A549 (cell line): ENCODE measurements at regions not wholly inside any gene's neighbourhood (a gene's known extent, or its start where the extent isn't known, plus 50 kb on each side); places are given as distances from the start of the nearest gene placed in this dataset.

ENCODE experiments used
- ATAC-seq, 2 experiments: fragments of 200-7000 bp in 1 of 2; fragments of >200 bp in 1 of 2; cut with Nextera tagmentation in 1 of 2; cut with Tn5 transposase in 1 of 2; 3 replicates each; pipeline versions ENCODE4 v1.8.0 to v1.9.1; 2018 to 2020; ENCODE audit warnings: mild to moderate bottlenecking in 1 of 2, moderate library complexity in 1 of 2
- CTCF ChIA-PET: fragments of 300-600 bp; sonication (Branson Sonifier 250); formaldehyde crosslinking; extraction: SDS; loops from one replicate; lab custom pipeline; 2021; ENCODE audit warnings: antibody characterized with exemption, inconsistent platforms; lab: Yijun Ruan, JAX
- POLR2A ChIA-PET: fragments of 350-600 bp; formaldehyde crosslinking; extraction: SDS; loops from one replicate; lab custom pipeline; 2021; ENCODE audit warnings: antibody characterized with exemption, inconsistent platforms; lab: Yijun Ruan, JAX
- DNase-seq, 2 experiments: peaks; one replicate each; pipeline versions ENCODE4 v3.0.0 to v3.0.0-alpha.2; 2011 to 2016; ENCODE audit warnings: low read depth in 1 of 2, low spot score in 1 of 2
- FAIRE-seq: peaks from 2 replicates; lab custom pipeline; 2011; peaks lifted over from hg19 to GRCh38; lab: Jason Lieb, UNC
- H3K27ac ChIP-seq, 2 experiments: fragments of >200 bp; sonication (Bioruptor Twin); formaldehyde crosslinking; 3 replicates each; pipeline ENCODE4 v1.5.1; 2016 to 2017
- H3K4me1 ChIP-seq: fragments of >200 bp; sonication (Bioruptor Twin); formaldehyde crosslinking; 3 replicates; pipeline ENCODE4 v1.6.1; 2016
- H3K4me2 ChIP-seq: fragments of >200 bp; sonication (Bioruptor Twin); formaldehyde crosslinking; 3 replicates; pipeline ENCODE4 v1.6.1; 2016
- H3K4me3 ChIP-seq: fragments of >200 bp; sonication (Bioruptor Twin); formaldehyde crosslinking; 3 replicates; pipeline ENCODE4 v1.5.1; 2016
- H3K9me3 ChIP-seq: fragments of >200 bp; sonication (Bioruptor Twin); formaldehyde crosslinking; 3 replicates; pipeline ENCODE4 v1.6.1; 2016
- BHLHE40 ChIP-seq: IDR thresholded peaks from 2 replicates; pipeline ENCODE4 v1.6.1; 2012; ENCODE audit warnings: low read depth, low read length, inconsistent platforms
- CHD2 ChIP-seq: fragments of 150-350 bp; IDR thresholded peaks from 2 replicates; pipeline ENCODE4 v1.6.1; 2014; ENCODE audit warnings: low read length; ENCODE audit not compliant: partially characterized antibody
- CTCF ChIP-seq: fragments of >200 bp; sonication (Bioruptor Twin); formaldehyde crosslinking; IDR thresholded peaks from 3 replicates; pipeline ENCODE4 v1.5.1; 2016
- ELK1 ChIP-seq: fragments of 150-350 bp; IDR thresholded peaks from 2 replicates; pipeline ENCODE4 v1.6.1; 2014; ENCODE audit warnings: low read depth, mild to moderate bottlenecking, low read length
- HES2 ChIP-seq: fragments of >200 bp; sonication (Bioruptor Twin); formaldehyde crosslinking; IDR thresholded peaks from 2 replicates; pipeline ENCODE4 v1.6.1; 2016
- JUNB ChIP-seq: fragments of >200 bp; sonication (Bioruptor Twin); formaldehyde crosslinking; IDR thresholded peaks from 2 replicates; pipeline ENCODE4 v1.6.1; 2016
- KDM1A ChIP-seq: fragments of 200-600 bp; sonication (generic); IDR thresholded peaks from 2 replicates; pipeline ENCODE4 v1.6.1; 2016; ENCODE audit warnings: low read depth, mild to moderate bottlenecking
- MAFK ChIP-seq: fragments of 450-650 bp; IDR thresholded peaks from 2 replicates; pipeline ENCODE4 v1.6.1; 2014; ENCODE audit not compliant: partially characterized antibody
- NPAS2 ChIP-seq: fragments of 250-450 bp; sonication (Bioruptor Pico); IDR thresholded peaks from 2 replicates; pipeline ENCODE4 v1.8.0; 2022; ENCODE audit warnings: mild to moderate bottlenecking, moderate library complexity, borderline replicate concordance
- NR3C1 ChIP-seq: fragments of >200 bp; sonication (Bioruptor Twin); formaldehyde crosslinking; IDR thresholded peaks from 3 replicates; pipeline ENCODE4 v1.6.1; 2017
- PHF8 ChIP-seq: fragments of 200-600 bp; sonication (generic); IDR thresholded peaks from 2 replicates; pipeline ENCODE4 v1.6.1; 2016; ENCODE audit warnings: low read depth, mild to moderate bottlenecking, antibody characterized with exemption, moderate library complexity, borderline replicate concordance
- POLR2A ChIP-seq: IDR thresholded peaks from 2 replicates; pipeline ENCODE4 v1.6.1; 2012; ENCODE audit warnings: mild to moderate bottlenecking, low read length
- RAD21 ChIP-seq, 2 experiments: fragments of >200 bp in 1 of 2; sonication (Bioruptor Twin) in 1 of 2; formaldehyde crosslinking in 1 of 2; IDR thresholded peaks in 1 of 2; conservative IDR thresholded peaks in 1 of 2; 2 replicates in 1 of 2; 3 replicates in 1 of 2; pipeline ENCODE4 v1.6.1; 2012 to 2018; ENCODE audit warnings: inconsistent platforms in 1 of 2
- RARB ChIP-seq: fragments of 250-450 bp; sonication (Bioruptor Pico); IDR thresholded peaks from 2 replicates; pipeline ENCODE4 v1.8.0; 2021; ENCODE audit warnings: mild to moderate bottlenecking, moderate library complexity
- REST ChIP-seq: fragments of 200-600 bp; sonication (generic); IDR thresholded peaks from 2 replicates; pipeline ENCODE4 v1.6.1; 2016; ENCODE audit warnings: antibody characterized with exemption, mild to moderate bottlenecking, moderate library complexity
- SREBF2 ChIP-seq: fragments of 450-650 bp; IDR thresholded peaks from 2 replicates; pipeline ENCODE4 v1.6.1; 2014; ENCODE audit warnings: mild to moderate bottlenecking, moderate library complexity
- USF2 ChIP-seq: fragments of 450-650 bp; IDR thresholded peaks from 2 replicates; pipeline ENCODE4 v1.6.1; 2014; ENCODE audit warnings: antibody characterized with exemption
- ZSCAN20 ChIP-seq: fragments of 250-450 bp; sonication (Bioruptor Pico); IDR thresholded peaks from 2 replicates; pipeline ENCODE4 v1.8.0; 2022; ENCODE audit warnings: mild to moderate bottlenecking, moderate library complexity
- WGBS: methylation state at CpG from one replicate; pipeline ENCODE4 v1.1.6; 2017; ENCODE audit errors: missing lambda C conversion rate; 5-methylcytosine and 5-hydroxymethylcytosine counted together

- H3K27ac ChIP-seq: no peak overlapping the region
- TF ChIP-seq POLR2A: no peak
- no peak for TF ChIP-seq ELK1
- H3K4me2 ChIP-seq: no peak overlapping the region
- ChIA-PET CTCF (no interaction called here), POLR2A (no interaction called here)
- H3K4me1 ChIP-seq: no peaks in the 10 kb centered on the region
- H3K4me3 ChIP-seq: no peak overlapping the region
- no peaks in the 10 kb centered on the region for H3K9me3 ChIP-seq
- 9% methylated on average over 1 of the region's 1 CpG for WGBS
- no peak for FAIRE-seq
- no peak for ATAC-seq
- DNase-seq: no peak
These were observed 1055.4 kb downstream of the TBL1XR1 start for GRCh38 chr3:176141837-176142236.

- no peaks in the 10 kb centered on the region for H3K9me3 ChIP-seq
- TF ChIP-seq RAD21 (conservative IDR thresholded peaks at IDR 0.05 in 1 of 2, IDR thresholded peaks at IDR 0.05 in 1 of 2) (no peak), RARB (CRISPR knock-in tag) (no peak), CTCF (no peak), MAFK (peak; percentile 34), SREBF2 (no peak), USF2 (no peak)
- TF ChIP-seq, all 56 proteins: peak for 1
- FAIRE-seq: no peak
- ChIA-PET POLR2A (no interaction called here), CTCF (no interaction called here)
- Histone ChIP-seq H3K4me2 (no peak overlapping the region), H3K27ac (no peak overlapping the region), H3K4me3 (no peak overlapping the region), H3K4me1 (no peaks in the 10 kb centered on the region)
- DNase-seq: no peak
- 7% methylated on average over 2 of the region's 2 CpGs for WGBS
- ATAC-seq: no peak
These were observed 1076.8 kb downstream of the TBL1XR1 start for GRCh38 chr3:176120507-176120906.

- no peak for FAIRE-seq
- no peak overlapping the region for H3K27ac ChIP-seq
- H3K9me3 ChIP-seq: no peaks in the 10 kb centered on the region
- WGBS: 26% methylated on average over 6 of the region's 6 CpGs
- DNase-seq: no peak
- H3K4me3 ChIP-seq: no peak overlapping the region
- ChIA-PET POLR2A (no interaction called here), CTCF (no interaction called here)
- no peak overlapping the region for H3K4me2 ChIP-seq
- H3K4me1 ChIP-seq: no peaks in the 10 kb centered on the region
- TF ChIP-seq NPAS2 (no peak), PHF8 (no peak), CHD2 (no peak), RARB (CRISPR knock-in tag) (no peak), USF2 (no peak), ZSCAN20 (CRISPR knock-in tag) (no peak), KDM1A (no peak)
- TF ChIP-seq, all 56 proteins: peak for 0
- no peak for ATAC-seq
These were observed 1077.5 kb downstream of the TBL1XR1 start for GRCh38 chr3:176119826-176120225.

GRCh38 chr3:176106380-176106779 is 1090.9 kb downstream of the TBL1XR1 start:
- ChIA-PET CTCF (no interaction called here), POLR2A (no interaction called here)
- 12% methylated on average over 2 of the region's 2 CpGs for WGBS
- ATAC-seq (no peak), FAIRE-seq (no peak), DNase-seq (no peak)
- Histone ChIP-seq H3K4me3 (no peak overlapping the region), H3K9me3 (no peaks in the 10 kb centered on the region), H3K27ac (no peak overlapping the region), H3K4me2 (no peak overlapping the region), H3K4me1 (no peaks in the 10 kb centered on the region)
- no peak for TF ChIP-seq BHLHE40
- TF ChIP-seq REST: peak; percentile 39; the same call in 1 of the 2 replicates
- TF ChIP-seq HES2: no peak
- no peak for TF ChIP-seq NR3C1
- TF ChIP-seq JUNB: no peak
